Ovary (tissue), 7 donors: ENCODE measurements at regions not wholly inside any gene's neighbourhood (a gene's known extent, or its start where the extent isn't known, plus 50 kb on each side); places are given as distances from the start of the nearest gene placed in this dataset.

Source experiments
- DNase-seq, 5 donors: peaks; one replicate each; pipeline ENCODE4 v3.0.0-alpha.2; 2019 to 2020
- H3K27ac ChIP-seq, 2 donors: fragments of 200-600 bp; one replicate each; pipeline versions ENCODE4 v1.5.1 to v1.8.0; 2019 to 2022
- H3K27me3 ChIP-seq: fragments of 200-600 bp; one replicate; pipeline ENCODE4 v1.8.0; 2022
- H3K36me3 ChIP-seq: fragments of 200-600 bp; sonication (generic); one replicate; pipeline ENCODE4 v1.5.1; 2019
- H3K4me1 ChIP-seq: one replicate; pipeline ENCODE4 v1.8.1; 2013; ENCODE audit warnings: mild to moderate bottlenecking, moderate library complexity; ENCODE audit not compliant: insufficient read depth
- H3K4me3 ChIP-seq: fragments of 200-600 bp; sonication (generic); one replicate; pipeline ENCODE4 v1.5.1; 2017
- H3K9me3 ChIP-seq, 2 donors: fragments of 200-600 bp in 1 of 2; sonication (generic) in 1 of 2; one replicate each; pipeline versions ENCODE4 v1.5.1 to v1.8.1; 2013 to 2019; ENCODE audit warnings: mild to moderate bottlenecking in 1 of 2, moderate library complexity in 1 of 2
- EP300 ChIP-seq: sonication (generic); formaldehyde crosslinking; IDR thresholded peaks from one replicate; pipeline ENCODE4 v1.6.1; 2017; ENCODE audit warnings: antibody characterized with exemption
- POLR2A ChIP-seq: fragments of 450-650 bp; IDR thresholded peaks from one replicate; pipeline ENCODE4 v1.6.1; 2017; ENCODE audit warnings: antibody characterized with exemption, mild to moderate bottlenecking, moderate library complexity
- WGBS, 3 donors: extraction: QIAGEN DNeasy Blood & Tissue Kit in 1 of 3; methylation state at CpG; one replicate each; pipeline versions ENCODE4 v1.1.5 to v1.1.7; 2013 to 2017; 5-methylcytosine and 5-hydroxymethylcytosine counted together
- intact Hi-C, 4 donors: fragments of 100-400 bp; cut with DNase I; formaldehyde crosslinking; loops; one replicate each; pipeline versions ENCODE4 v1.11.0 to v1.15.1; 2022 to 2023
- TF ChIP-seq, protein P1 (sequence below), 3 donors: fragments of 450-650 bp in 2 of 3; fragments of 200-600 bp in 1 of 3; IDR thresholded peaks; one replicate each; pipeline versions ENCODE4 v1.5.1 to v1.8.0; 2016 to 2022; ENCODE audit warnings: antibody characterized with exemption in 3 of 3, mild to moderate bottlenecking in 1 of 3
- donor health status: DM: no; HTN: no; CAD: no; lungs with moderate emphysema.
- donor health status: DM: no; HTN: no; CAD: no.
- donor health status: Bipolar disorder and iron deficiency.
- donor health status: DM: no; HTN: no; CAD: no.
- donor health status: DM: yes; HTN: yes; CAD: no.

DNA sequence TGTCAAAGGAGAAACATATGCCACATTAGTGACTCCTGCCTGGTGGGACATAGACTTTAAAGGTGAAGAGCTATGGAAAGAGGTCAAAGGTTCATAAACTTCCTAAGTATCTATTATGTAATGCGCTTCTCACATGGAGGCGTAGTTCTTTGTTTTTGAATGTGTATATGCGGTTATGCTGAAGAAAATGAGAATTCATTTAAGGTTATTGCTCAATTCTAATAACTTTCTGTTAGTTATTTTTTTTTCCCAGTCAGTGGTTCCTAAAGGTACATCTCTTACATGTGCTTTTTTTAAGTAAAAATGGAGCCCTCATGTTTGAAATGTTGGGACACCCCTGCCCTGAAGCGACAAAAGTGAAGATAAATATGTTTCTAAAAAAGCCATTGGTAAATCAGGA is 156.2 kb downstream of the SPATA31D1 start:
- intact Hi-C loops = no loop called here
- Histone ChIP-seq H3K4me1 (no peaks in the 10 kb centered on the region), H3K4me3 (no peak overlapping the region), H3K36me3 (no peaks in the 10 kb centered on the region), H3K9me3 (no peaks in the 10 kb centered on the region), H3K27me3 (no peaks in the 10 kb centered on the region), H3K27ac (no peak overlapping the region)
- TF ChIP-seq, protein P1, sequence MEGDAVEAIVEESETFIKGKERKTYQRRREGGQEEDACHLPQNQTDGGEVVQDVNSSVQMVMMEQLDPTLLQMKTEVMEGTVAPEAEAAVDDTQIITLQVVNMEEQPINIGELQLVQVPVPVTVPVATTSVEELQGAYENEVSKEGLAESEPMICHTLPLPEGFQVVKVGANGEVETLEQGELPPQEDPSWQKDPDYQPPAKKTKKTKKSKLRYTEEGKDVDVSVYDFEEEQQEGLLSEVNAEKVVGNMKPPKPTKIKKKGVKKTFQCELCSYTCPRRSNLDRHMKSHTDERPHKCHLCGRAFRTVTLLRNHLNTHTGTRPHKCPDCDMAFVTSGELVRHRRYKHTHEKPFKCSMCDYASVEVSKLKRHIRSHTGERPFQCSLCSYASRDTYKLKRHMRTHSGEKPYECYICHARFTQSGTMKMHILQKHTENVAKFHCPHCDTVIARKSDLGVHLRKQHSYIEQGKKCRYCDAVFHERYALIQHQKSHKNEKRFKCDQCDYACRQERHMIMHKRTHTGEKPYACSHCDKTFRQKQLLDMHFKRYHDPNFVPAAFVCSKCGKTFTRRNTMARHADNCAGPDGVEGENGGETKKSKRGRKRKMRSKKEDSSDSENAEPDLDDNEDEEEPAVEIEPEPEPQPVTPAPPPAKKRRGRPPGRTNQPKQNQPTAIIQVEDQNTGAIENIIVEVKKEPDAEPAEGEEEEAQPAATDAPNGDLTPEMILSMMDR (IDR thresholded peaks at IDR 0.05) = no peak
- TF ChIP-seq EP300 = no peak
- no peak for TF ChIP-seq POLR2A
- no peak for DNase-seq
- WGBS, 3 donors = 93 to 97% (median 94%) methylated on average over 4 of the region's 4 CpGs

DNA sequence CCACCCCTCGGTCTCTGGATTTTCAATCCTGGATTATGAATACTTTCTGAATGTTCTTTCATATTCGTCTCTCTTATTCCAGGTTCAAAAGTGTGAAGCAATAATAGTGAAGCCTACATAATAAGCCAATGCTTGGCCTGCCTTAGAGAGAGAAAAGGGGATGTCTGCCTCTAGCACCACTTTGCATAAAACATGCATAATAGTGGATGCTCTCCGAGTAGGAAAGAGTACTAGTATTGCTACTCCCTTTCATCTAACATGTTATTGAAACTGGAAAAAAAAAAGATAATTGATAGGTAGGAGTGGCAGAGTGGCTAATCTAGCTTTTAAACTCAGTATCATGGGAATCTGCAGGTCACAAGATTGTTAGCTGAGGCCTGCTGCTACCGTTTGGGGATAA is 158.1 kb downstream of the SPATA31D1 start:
- Histone ChIP-seq H3K4me3 (no peak overlapping the region), H3K9me3 (no peaks in the 10 kb centered on the region), H3K27ac (no peak overlapping the region), H3K36me3 (no peaks in the 10 kb centered on the region), H3K4me1 (no peaks in the 10 kb centered on the region), H3K27me3 (no peaks in the 10 kb centered on the region)
- no peak for DNase-seq
- 87 to 90% (median 88%) methylated on average over 4 of the region's 4 CpGs for WGBS, 3 donors
- TF ChIP-seq, protein P1 (IDR thresholded peaks at IDR 0.05) = no peak
- no peak for TF ChIP-seq EP300
- TF ChIP-seq POLR2A = no peak
- intact Hi-C loops = no loop called here

DNA sequence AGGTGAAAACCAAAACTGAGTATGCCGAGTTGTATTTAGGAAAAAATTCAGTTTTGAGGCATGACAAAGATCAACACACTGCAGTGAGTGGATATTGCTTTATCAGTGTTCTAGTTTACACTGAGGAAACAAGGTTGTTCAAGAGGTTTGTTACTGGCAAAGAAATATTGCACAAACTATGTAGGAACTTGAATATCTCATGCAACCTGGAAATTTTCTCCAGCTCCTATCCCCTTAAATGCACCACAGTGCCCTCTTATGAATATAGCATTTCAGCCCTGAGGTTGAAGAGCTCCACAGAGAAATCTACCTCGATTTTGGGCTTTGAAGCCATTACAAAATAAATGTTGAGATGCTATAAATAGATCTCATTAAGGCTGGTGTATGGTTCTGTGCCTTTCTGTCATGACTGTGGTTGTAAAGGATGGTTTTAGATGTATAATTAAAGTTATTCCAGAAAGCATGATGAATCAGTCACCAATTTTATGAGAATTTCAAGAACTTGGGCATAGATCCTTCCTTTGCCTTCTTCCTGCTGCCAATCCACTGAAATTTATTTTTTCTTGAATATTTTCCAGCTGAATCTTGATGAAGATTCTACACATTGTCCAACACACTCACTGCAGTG is 159.3 kb downstream of the SPATA31D1 start:
- Histone ChIP-seq H3K27ac (no peak overlapping the region), H3K9me3 (no peaks in the 10 kb centered on the region), H3K4me3 (no peak overlapping the region), H3K36me3 (no peaks in the 10 kb centered on the region), H3K27me3 (no peaks in the 10 kb centered on the region), H3K4me1 (no peaks in the 10 kb centered on the region)
- 43 to 54% (median 49%) methylated on average over 2 of the region's 2 CpGs for WGBS, 3 donors
- TF ChIP-seq, protein P1 (IDR thresholded peaks at IDR 0.05) = no peak
- TF ChIP-seq POLR2A (no peak), EP300 (no peak)
- intact Hi-C loops = no loop called here
- DNase-seq = no peak

DNA sequence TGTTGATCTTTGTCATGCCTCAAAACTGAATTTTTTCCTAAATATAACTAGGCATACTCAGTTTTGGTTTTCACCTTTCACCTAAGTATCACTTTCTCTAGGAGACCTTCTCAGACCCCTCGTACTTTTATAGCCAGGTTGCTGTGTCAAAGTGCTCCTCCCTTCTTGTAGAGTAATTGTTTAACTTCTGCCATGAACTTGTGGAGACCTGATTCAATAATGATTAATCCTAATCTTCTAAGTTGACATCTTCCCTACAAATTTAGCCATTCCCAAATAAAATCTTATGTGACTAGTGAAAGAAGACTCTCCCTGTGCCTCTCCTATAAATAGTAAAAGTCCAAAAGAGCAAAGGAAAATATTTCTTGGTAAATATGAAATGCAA is 159.8 kb downstream of the SPATA31D1 start:
- no peak for DNase-seq
- TF ChIP-seq, protein P1 (IDR thresholded peaks at IDR 0.05) = no peak
- TF ChIP-seq EP300 (no peak), POLR2A (no peak)
- Histone ChIP-seq H3K4me3 (no peak overlapping the region), H3K27me3 (no peaks in the 10 kb centered on the region), H3K9me3 (no peaks in the 10 kb centered on the region), H3K36me3 (no peaks in the 10 kb centered on the region), H3K4me1 (no peaks in the 10 kb centered on the region), H3K27ac (no peak overlapping the region)
- intact Hi-C loops = no loop called here
- 83 to 88% (median 83%) methylated on average over 1 of the region's 1 CpG for WGBS, 3 donors
